ENCODE measurements at regions not wholly inside any gene's neighbourhood (a gene's known extent, or its start where the extent isn't known, plus 50 kb on each side); places are given as distances from the start of the nearest gene placed in this dataset.

DNA sequence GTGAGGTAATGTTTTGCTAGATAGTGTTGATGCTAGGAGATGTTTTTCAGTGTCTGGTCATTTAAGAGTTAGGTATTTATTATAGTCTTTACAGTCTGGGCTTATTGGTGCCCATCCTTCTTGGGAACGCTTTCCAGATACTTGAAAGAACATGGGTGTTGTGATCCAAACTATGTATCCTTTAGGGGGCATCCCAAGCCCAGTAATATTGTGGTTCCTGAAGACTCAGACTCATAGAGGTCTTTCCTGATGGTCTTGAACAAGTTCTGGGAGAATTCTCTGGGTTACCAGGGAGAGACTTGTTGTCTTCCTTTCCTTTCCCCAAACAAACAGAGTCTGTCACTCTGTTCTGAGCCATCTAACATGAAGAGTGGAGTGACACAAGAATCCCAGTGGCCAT, 99.7 kb upstream of the LRRC3B start:
- no peak for DNase-seq (ENCODE audit: low spot score)

- DNase-seq (ENCODE audit: low spot score): no peak
Measured at GRCh38 chr3:26525013-26525412, 97.6 kb upstream of the LRRC3B start.

DNA sequence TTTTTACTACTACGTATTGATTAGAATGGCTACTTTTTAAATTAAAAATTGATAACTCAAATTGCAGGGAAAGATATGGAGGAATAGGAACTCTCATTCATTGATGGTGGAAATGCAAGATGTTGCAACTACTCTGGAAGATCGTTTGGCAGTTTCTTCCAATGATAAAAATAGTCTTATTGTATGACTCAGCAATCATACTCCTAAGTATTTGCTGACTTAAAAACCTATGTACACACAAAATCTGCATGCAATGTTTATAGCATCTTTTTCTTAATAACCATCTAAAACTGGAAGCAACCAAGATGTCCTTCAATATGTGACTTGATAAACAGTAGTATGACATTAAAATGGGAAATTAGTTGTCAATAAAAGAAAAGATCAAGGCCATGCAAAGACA, 87.4 kb upstream of the LRRC3B start:
- no peak for DNase-seq (ENCODE audit: low spot score)

DNA sequence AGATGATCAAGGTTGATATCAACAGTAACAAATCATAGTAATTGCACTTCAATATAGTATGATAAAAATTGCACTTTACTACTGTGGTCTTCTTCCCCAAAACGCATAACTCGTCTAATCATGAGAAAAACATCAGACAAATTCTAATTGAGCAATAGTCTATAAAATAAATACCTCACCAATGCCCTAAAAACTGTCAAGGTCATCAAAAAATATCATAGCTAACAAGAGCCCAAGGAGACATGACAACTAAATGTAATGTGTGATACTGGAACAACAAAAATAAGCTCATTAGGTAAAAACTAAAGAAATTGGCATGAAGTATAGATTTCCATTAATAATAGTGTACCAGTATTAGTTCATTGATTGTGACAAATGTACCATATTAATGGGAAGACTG, 85.6 kb upstream of the LRRC3B start:
- DNase-seq (ENCODE audit: low spot score): no peak

GRCh38 chr3:26550413-26550812, 72.2 kb upstream of the LRRC3B start:
- DNase-seq (ENCODE audit: low spot score): no peak

GRCh38 chr3:26556637-26557036, 65.9 kb upstream of the LRRC3B start:
- DNase-seq (ENCODE audit: low spot score): no peak

GRCh38 chr3:26558257-26558656, 64.3 kb upstream of the LRRC3B start:
- DNase-seq (ENCODE audit: low spot score): no peak

GRCh38 chr3:26559227-26559626, 63.3 kb upstream of the LRRC3B start:
- DNase-seq (ENCODE audit: low spot score): no peak

- no peak for DNase-seq (ENCODE audit: low spot score)
Measured at GRCh38 chr3:26560081-26560480, 62.5 kb upstream of the LRRC3B start.

DNA sequence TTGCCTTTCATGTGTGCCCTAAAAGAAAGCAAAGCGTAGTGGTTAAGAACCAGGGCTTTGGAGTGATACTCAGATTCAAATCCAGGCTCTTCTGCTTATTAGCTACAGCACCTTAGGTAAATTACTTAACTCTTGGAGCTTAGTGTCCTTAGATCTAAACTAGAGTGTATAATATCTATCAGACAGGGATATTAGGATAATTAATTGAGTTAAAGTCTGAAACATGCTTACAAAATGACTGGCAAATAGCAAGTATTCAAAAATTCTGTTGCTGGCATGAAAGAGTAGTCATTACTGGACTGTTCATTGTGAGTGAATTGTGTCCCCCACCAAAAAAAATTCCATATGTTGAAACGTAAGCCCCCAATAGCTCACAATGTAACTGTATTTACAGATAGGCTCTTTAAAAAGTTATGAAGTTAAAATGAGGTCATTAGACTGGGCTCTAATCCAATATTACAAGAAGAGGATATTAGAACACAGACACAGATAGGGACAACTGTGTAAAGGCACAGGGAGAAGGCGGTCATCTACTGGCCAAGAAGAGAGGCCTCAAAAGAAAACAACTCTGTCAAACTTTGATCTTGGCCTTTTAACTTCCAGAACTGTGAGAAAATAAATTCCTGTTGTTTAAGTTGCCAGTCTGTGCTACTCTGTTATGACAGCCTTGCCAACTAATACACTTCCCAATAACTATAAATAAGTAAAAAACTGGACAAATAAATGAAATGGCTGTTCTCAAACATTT, 60.4 kb upstream of the LRRC3B start:
- DNase-seq (ENCODE audit: low spot score): no peak
